ENCODE measurements at regions not wholly inside any gene's neighbourhood (a gene's known extent, or its start where the extent isn't known, plus 50 kb on each side); places are given as distances from the start of the nearest gene placed in this dataset.

- TF ChIP-seq POLR2A (IDR thresholded peaks at IDR 0.05; ENCODE audit: low read length) = no peak
- no peak for TF ChIP-seq GATA1 (IDR thresholded peaks at IDR 0.05; ENCODE audit: low read depth, low read length)
Measured at GRCh38 chr16:10308305-10309193, 77.3 kb upstream of the ATF7IP2 start.

Data from erythroblast (primary cell).